ENCODE measurements at regions not wholly inside any gene's neighbourhood (a gene's known extent, or its start where the extent isn't known, plus 50 kb on each side); places are given as distances from the start of the nearest gene placed in this dataset.
A peak's percentile ranks its signal among the peaks of the same experiment; 100 is the strongest.

DNA sequence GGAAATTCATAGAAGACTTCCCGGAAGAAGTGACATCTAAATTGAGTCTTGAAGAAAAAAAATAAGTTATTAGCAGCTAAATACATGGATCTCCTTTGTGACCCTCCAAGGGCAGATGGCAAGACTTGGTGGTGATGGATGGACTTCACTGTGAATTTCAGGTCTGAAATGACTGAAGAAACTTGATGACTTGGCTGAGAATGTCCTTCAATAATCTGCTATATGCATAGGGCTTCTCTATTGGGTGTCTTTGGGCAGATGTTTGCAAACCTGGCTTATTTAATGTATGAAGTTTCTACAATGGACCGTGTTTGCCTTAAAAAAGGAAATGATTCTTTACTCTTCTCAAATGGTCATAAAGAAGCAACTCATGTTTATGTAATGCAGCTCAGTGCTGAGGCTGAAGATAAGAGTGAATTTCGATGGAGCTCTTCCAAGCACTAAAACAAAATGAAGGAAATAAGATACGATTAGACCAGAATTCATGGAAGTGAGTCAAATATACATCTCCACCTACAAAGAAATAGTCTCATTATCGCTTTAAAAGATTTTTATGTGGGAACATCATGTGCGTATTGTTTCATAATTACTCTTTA is 116.6 kb upstream of the WDR11 start:
- Histone ChIP-seq H3K4me1 (no peaks in the 10 kb centered on the region), H3K27ac (no peak overlapping the region), H3K27me3 (peaks cover 0 to 21% (median 0%) of the 10 kb centered on the region in 3 donors), H3K9me3 (no peaks in the 10 kb centered on the region), H3K36me3 (no peaks in the 10 kb centered on the region), H3K4me3 (no peak overlapping the region)
- intact Hi-C loops (cut with DNase I; ENCODE audit: low total_unique reads) = loop anchor here (10.0 kb wide), 1 partner anchor 310 kb away; no protein-coding TSS in a partner anchor
- 62 to 79% (median 63%) methylated on average over 6 of the region's 6 CpGs for WGBS, 5 donors
- DNase-seq = no peak
- no peak for TF ChIP-seq POLR2AphosphoS5 (IDR thresholded peaks at IDR 0.05)
- no peak for TF ChIP-seq POLR2A (IDR thresholded peaks at IDR 0.05)
- TF ChIP-seq EP300 (IDR thresholded peaks at IDR 0.05) = no peak
- TF ChIP-seq, protein P1, sequence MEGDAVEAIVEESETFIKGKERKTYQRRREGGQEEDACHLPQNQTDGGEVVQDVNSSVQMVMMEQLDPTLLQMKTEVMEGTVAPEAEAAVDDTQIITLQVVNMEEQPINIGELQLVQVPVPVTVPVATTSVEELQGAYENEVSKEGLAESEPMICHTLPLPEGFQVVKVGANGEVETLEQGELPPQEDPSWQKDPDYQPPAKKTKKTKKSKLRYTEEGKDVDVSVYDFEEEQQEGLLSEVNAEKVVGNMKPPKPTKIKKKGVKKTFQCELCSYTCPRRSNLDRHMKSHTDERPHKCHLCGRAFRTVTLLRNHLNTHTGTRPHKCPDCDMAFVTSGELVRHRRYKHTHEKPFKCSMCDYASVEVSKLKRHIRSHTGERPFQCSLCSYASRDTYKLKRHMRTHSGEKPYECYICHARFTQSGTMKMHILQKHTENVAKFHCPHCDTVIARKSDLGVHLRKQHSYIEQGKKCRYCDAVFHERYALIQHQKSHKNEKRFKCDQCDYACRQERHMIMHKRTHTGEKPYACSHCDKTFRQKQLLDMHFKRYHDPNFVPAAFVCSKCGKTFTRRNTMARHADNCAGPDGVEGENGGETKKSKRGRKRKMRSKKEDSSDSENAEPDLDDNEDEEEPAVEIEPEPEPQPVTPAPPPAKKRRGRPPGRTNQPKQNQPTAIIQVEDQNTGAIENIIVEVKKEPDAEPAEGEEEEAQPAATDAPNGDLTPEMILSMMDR (IDR thresholded peaks at IDR 0.05) = no peak

DNA sequence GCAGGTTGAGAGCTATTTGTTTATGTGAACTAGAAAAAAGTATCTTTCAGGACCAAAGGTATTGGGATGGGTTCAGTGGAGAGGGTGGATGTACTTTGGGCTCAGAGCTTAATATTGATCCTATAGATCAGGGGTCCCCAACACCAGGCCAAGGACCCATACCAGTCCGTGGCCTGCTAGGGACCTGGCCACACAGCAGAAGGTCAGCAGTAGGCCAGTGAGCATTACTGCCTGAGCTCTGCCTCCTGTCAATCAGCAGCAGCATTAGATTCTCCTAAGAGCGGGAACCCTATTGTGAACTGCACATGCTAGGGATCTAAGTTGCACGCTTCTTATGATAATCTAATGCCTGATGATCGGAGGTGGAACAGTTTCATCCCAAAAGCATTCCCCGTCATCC is 115.8 kb upstream of the WDR11 start:
- Histone ChIP-seq H3K4me3 (no peak overlapping the region), H3K27ac (no peak overlapping the region), H3K4me1 (no peaks in the 10 kb centered on the region), H3K9me3 (no peaks in the 10 kb centered on the region), H3K27me3 (peaks cover 0 to 21% (median 0%) of the 10 kb centered on the region in 3 donors), H3K36me3 (no peaks in the 10 kb centered on the region)
- DNase-seq = no peak
- WGBS, 5 donors = 81 to 89% (median 85%) methylated on average over 5 of the region's 5 CpGs
- intact Hi-C loops (cut with DNase I; ENCODE audit: low total_unique reads) = loop anchor here (10.0 kb wide), 1 partner anchor 311 kb away; no protein-coding TSS in a partner anchor
- TF ChIP-seq EP300 (IDR thresholded peaks at IDR 0.05) = no peak
- TF ChIP-seq POLR2AphosphoS5 (IDR thresholded peaks at IDR 0.05) = no peak
- TF ChIP-seq, protein P1 (IDR thresholded peaks at IDR 0.05) = no peak
- no peak for TF ChIP-seq POLR2A (IDR thresholded peaks at IDR 0.05)

DNA sequence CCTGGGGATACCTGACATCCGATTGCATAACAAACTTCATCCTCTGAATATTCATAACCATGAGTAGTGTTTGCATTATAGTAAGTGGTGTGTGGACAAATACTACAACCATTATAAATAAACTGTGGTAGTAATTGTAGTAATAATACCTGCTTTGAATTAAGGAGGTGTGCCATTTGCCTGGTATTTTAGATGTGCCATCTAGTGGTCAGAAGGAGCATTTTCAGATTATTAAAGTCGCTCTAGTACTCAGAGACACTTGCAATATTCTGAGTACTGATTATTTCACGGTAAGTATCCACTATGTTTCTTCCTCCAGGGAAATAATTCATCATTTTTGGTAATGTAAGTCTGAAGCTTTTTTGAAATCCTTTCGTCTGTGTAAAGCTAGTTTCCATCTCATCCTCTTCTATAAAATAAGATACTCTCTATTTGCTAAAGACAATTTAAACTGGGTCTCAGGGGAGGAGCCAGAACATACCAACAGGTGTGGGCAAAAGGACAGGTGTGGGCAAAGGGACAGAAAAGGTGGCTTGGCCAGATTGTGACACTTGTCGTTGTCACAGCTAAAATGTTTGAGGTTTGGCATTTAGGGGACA is 115.3 kb upstream of the WDR11 start:
- H3K9me3 ChIP-seq = no peaks in the 10 kb centered on the region
- H3K4me3 ChIP-seq = no peak overlapping the region
- intact Hi-C loops (cut with DNase I; ENCODE audit: low total_unique reads) = loop anchor here (10.0 kb wide), 1 partner anchor 311 kb away; no protein-coding TSS in a partner anchor
- H3K4me1 ChIP-seq = no peaks in the 10 kb centered on the region
- TF ChIP-seq, protein P1 (IDR thresholded peaks at IDR 0.05) = peak in 5 of 7 experiments; percentile 52 to 70 (median 61)
- TF ChIP-seq POLR2AphosphoS5 (IDR thresholded peaks at IDR 0.05) (no peak), POLR2A (IDR thresholded peaks at IDR 0.05) (no peak), EP300 (IDR thresholded peaks at IDR 0.05) (no peak)
- DNase-seq = peak in 1 of 2 donors; percentile 27
- no peak overlapping the region for H3K27ac ChIP-seq
- H3K27me3 ChIP-seq = peaks cover 0 to 21% (median 0%) of the 10 kb centered on the region in 3 donors
- H3K36me3 ChIP-seq = no peaks in the 10 kb centered on the region
- WGBS, 5 donors = 40 to 49% (median 45%) methylated on average over 5 of the region's 5 CpGs

DNA sequence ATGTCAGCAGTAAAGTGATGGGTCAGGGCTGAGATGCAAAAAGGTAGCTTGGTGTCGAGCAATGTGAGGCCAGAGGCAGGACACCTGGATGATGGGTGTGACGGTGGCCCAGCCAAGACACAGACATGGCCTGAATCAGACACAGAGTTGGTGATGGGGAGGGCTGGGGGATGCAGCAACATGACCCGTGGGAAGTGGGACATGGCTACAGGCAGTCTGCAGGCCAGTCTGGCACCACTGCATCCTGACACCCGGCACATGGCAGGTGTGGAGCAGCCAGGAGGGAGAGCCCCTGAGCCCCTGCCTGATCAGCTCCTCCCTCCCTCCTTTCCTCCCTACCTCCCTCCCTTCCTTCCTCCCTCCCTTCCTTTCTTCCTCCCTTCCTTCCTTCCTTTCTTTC is 114.8 kb upstream of the WDR11 start:
- no peaks in the 10 kb centered on the region for H3K36me3 ChIP-seq
- peaks cover 0 to 21% (median 0%) of the 10 kb centered on the region in 3 donors for H3K27me3 ChIP-seq
- H3K4me3 ChIP-seq = no peak overlapping the region
- H3K27ac ChIP-seq = no peak overlapping the region
- TF ChIP-seq POLR2AphosphoS5 (IDR thresholded peaks at IDR 0.05) (no peak), POLR2A (IDR thresholded peaks at IDR 0.05) (no peak), EP300 (IDR thresholded peaks at IDR 0.05) (no peak)
- TF ChIP-seq, protein P1 (IDR thresholded peaks at IDR 0.05) = no peak
- WGBS, 5 donors = 61 to 77% (median 66%) methylated on average over 4 of the region's 4 CpGs
- no peaks in the 10 kb centered on the region for H3K4me1 ChIP-seq
- DNase-seq = no peak
- intact Hi-C loops (cut with DNase I; ENCODE audit: low total_unique reads) = loop anchor here (10.0 kb wide), 1 partner anchor 312 kb away; no protein-coding TSS in a partner anchor
- no peaks in the 10 kb centered on the region for H3K9me3 ChIP-seq

Data from stomach (tissue), 8 donors.